ENCODE measurements at regions not wholly inside any gene's neighbourhood (a gene's known extent, or its start where the extent isn't known, plus 50 kb on each side); places are given as distances from the start of the nearest gene placed in this dataset.
A peak's percentile ranks its signal among the peaks of the same experiment; 100 is the strongest.

DNA sequence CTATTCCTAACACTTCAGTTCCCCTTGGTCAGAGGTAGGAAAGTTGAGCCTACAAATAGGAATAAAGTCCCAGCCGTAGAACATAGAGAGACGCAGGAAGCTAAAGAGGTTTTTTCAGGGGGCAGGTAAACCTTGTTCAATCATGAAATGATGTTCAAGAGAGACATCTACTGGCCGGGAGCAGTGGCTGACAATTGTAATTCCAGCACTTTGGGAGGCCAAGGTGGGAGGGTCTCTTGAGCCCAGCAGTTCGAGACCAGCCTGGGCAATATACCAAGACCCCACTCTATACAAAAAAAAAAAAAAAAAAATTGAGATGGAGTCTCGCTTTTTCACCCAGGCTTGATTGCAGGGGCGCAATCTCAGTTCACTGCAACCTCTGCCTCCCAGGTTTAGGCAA, 66.7 kb upstream of the DNAJC10 start:
- TF ChIP-seq, protein P1, sequence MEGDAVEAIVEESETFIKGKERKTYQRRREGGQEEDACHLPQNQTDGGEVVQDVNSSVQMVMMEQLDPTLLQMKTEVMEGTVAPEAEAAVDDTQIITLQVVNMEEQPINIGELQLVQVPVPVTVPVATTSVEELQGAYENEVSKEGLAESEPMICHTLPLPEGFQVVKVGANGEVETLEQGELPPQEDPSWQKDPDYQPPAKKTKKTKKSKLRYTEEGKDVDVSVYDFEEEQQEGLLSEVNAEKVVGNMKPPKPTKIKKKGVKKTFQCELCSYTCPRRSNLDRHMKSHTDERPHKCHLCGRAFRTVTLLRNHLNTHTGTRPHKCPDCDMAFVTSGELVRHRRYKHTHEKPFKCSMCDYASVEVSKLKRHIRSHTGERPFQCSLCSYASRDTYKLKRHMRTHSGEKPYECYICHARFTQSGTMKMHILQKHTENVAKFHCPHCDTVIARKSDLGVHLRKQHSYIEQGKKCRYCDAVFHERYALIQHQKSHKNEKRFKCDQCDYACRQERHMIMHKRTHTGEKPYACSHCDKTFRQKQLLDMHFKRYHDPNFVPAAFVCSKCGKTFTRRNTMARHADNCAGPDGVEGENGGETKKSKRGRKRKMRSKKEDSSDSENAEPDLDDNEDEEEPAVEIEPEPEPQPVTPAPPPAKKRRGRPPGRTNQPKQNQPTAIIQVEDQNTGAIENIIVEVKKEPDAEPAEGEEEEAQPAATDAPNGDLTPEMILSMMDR (IDR thresholded peaks at IDR 0.05), result peak in 1 of 4 experiments; percentile 38
- TF ChIP-seq POLR2A (IDR thresholded peaks at IDR 0.05) (no peak), EP300 (IDR thresholded peaks at IDR 0.05) (no peak), POLR2AphosphoS5 (IDR thresholded peaks at IDR 0.05) (no peak)

Measured in sigmoid colon (tissue), 4 donors.